Stimulated activated CD8-positive, alpha-beta memory T cell treated with anti-CD3 and anti-CD28 coated beads, Interleukin-7, amount 100 ng/mL, for 1 hour (primary cell): ENCODE measurements at regions not wholly inside any gene's neighbourhood (a gene's known extent, or its start where the extent isn't known, plus 50 kb on each side); places are given as distances from the start of the nearest gene placed in this dataset.

Experiments used
- DNase-seq, 2 donors: peaks; one replicate each; pipeline ENCODE4 v3.0.0-alpha.2; 2020; ENCODE audit warnings: low read depth in 2 of 2

- no peak for DNase-seq
Measured at GRCh38 chr1:10897321-10897980, 101.0 kb upstream of the CASZ1 start.

GRCh38 chr1:10897981-10898728 lies 101.7 kb upstream of the CASZ1 start:
- no peak for DNase-seq

GRCh38 chr1:10898921-10899320 lies 102.5 kb upstream of the CASZ1 start:
- DNase-seq: no peak

GRCh38 chr1:10899490-10900250 lies 103.2 kb upstream of the CASZ1 start:
- no peak for DNase-seq

- DNase-seq: no peak
Measured at GRCh38 chr1:10900251-10900651, 103.8 kb upstream of the CASZ1 start.

GRCh38 chr1:10900691-10901090 lies 104.2 kb upstream of the CASZ1 start:
- no peak for DNase-seq

- no peak for DNase-seq
Measured at GRCh38 chr1:10901091-10901890, 104.8 kb upstream of the CASZ1 start.

- DNase-seq: no peak
Measured at GRCh38 chr1:10901891-10902805, 105.7 kb upstream of the CASZ1 start.

- DNase-seq: no peak
Measured at GRCh38 chr1:10903421-10903820, 107.0 kb upstream of the CASZ1 start.

- no peak for DNase-seq
Measured at GRCh38 chr1:10903821-10904220, 107.4 kb upstream of the CASZ1 start.

- no peak for DNase-seq
Measured at GRCh38 chr1:10904396-10905358, 107.8 kb upstream of the TARDBP start.

GRCh38 chr1:10905841-10906655 lies 106.4 kb upstream of the TARDBP start:
- DNase-seq: no peak

- no peak for DNase-seq
Measured at GRCh38 chr1:10906866-10907519, 105.5 kb upstream of the TARDBP start.

- DNase-seq: no peak
Measured at GRCh38 chr1:10908266-10908665, 104.2 kb upstream of the TARDBP start.

- peak; percentile 32 to 61 for DNase-seq
Measured at GRCh38 chr1:10909697-10910680, 102.5 kb upstream of the TARDBP start.

- no peak for DNase-seq
Measured at GRCh38 chr1:10910681-10911489, 101.6 kb upstream of the TARDBP start.
